GM19240 (cell line): ENCODE measurements at regions not wholly inside any gene's neighbourhood (a gene's known extent, or its start where the extent isn't known, plus 50 kb on each side); places are given as distances from the start of the nearest gene placed in this dataset.

Experiments
- DNase-seq: peaks from one replicate; pipeline ENCODE4 v3.0.0; 2011; ENCODE audit warnings: low spot score; ENCODE audit not compliant: insufficient read length

DNA sequence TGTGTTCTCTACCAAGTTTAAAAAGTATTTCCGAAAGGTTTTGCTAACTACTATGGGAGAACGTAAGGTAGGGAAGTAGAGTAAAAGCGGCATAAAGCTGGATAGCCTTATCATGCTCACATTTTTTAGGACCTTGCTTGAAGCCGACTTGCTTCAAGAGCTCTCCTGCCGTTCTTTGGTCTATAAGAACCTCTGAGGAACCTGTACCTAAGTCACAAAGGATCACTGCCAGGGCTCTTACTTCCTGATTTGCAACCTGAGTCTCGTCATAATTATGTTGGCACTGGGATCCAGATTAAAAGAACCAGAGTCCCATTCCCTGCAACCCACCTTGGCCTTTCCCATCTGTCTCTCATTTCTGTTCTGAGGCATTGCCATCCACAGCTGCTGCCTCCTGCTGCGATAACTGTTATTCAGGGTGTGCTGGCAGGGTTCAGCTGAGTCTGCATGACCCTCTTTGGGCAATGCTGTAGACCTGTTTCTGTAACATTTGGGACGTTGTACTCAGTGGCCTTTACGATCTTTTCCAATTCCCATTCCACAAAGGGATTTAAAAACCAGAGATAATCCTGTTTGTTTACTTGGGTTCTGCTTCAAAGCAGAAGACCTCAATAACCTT is 131.0 kb upstream of the UMPS start:
- no peak for DNase-seq

DNA sequence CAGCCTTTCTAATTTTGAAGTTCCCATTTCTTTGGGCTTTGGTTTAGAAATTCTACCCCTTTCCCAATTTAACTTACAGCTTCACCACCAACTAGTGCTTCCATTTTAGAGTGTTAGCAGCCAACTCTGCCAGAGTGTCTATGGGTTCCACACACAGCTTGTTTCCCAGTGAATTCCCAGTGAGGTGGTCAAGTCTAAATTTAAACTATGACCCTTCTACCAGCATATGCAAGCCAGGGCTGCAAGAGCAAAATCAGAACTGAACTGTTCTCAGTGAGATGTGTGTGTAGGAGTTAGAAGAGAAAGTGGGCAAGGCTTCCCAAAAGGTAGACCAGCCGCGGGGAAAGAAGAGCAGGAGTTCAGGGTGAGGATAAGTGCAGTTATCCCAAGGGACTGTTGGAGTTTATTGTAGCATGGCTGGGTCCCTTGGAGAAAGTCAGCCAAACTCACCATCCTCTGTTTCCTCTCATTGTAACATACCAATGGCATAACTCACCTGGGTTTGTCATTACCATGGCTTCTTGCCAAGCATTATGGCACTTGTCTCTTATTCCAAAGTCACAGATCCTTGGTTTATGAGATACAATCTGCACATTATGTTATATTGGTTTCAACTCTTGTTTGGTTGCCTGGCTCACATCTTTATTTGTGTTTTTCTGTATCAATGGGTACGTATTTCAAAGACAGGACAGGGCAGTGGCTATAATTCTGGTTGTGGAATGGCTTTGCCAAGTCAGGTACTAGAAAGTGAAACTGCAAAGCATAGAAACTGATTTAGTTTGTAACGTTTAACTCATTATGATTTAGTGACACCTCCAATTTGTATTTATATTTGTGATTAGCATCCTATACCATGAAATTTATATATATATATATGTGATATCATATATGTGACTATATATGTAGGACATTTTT is 130.2 kb upstream of the UMPS start:
- no peak for DNase-seq

DNA sequence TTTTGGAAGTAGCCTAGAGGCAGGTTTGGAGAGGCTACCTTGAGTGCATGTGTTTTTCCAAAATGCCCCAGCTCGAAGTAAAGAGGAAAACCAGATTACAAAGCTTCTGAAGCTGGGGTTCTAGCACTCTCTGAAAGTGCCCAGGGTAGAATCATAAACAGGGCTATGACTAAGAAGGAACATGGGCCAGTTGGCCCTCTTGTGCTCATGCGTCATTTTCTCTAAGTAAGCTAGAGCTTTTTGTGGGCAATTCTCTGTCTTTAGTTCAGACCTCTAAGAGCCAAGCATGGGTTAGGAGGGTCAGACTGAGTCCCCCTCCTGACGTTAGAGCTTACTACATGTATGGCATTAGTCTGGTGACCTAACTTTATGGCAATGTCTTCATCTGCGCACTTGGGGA is 129.5 kb upstream of the UMPS start:
- no peak for DNase-seq

DNA sequence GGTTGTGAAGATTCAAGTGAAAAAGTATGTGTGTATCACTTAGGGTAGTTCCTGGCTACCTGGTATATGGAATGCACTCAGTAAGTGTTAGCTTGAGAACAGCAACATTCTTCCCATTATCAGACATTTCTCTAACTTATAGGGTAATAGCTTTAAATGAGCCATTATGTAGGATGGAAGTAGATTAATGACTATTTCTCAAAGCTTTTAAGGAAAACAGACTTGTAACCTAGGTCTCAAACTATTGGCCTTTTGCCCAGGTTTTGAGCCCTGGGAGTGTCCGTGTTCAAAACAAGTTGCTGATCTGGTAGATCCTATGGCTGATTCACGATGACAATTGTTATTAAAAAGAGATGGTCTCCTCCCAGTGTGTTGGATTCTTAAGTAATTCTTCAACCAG is 129.1 kb upstream of the UMPS start:
- DNase-seq, result no peak

DNA sequence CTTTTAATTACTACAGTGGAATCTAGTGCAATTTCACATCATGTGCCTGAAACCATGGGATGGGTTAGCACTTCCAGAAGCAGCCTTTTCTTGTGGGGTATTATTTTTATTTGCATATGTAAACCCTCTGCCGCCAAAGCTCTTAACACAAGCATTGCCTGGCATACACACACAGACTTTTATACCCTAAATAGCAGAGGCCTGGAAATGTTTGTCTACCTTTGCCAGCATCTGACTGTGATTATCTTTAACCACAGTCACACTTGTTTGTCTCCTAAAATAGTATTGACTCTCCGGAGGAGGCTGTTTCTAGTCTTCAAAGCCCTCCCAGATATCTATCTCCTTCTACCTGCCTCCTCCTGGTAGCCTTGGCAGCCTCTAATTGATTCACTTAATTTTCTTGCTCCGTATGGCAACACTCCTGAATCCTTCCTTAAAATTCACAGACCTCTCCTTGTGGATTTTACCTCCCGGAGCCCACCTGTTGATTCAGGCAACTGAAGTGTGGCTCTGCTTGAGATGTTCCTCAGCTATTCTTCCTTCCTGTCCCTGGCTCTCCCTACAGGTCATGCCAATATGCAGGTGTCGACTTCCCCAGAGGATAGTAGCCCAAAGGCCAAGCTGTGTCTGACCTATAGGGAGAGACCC is 127.1 kb upstream of the UMPS start:
- no peak for DNase-seq

DNA sequence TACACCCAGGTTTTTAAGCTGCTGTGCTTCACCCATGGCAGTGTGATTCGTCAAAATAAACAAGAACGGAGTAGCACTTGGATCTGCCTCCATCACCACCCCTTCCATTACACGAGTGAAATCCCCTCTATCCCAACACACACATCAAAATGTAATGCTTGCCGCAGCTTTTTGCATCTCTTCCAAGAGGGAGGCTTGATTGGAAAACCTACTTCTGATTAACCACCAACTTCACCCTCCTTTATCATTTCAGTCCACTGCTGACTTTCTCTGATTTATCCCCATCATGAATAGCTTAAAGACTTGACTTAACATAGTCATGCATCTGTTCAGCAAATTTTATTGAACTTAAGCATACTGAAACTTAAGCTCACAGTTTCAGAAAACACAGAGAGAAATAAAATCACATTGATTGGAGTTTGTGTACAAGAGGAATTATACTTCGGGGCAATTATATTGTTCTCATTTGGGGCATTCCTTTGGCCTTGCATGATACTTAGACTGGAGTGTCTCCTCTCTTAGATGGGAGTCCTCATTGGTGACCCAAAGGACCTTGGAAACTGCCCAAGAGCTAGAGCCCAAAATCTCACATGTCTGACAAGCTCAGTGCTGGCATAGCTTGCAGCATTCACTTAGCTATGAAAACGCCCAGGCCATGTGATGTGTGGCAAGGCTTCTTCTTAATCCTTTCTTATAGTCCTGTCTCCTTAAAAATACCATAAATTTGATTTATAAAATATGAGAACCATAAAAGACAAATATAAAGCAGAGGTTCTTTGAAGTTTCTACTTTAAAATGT is 124.3 kb upstream of the UMPS start:
- DNase-seq, result no peak

DNA sequence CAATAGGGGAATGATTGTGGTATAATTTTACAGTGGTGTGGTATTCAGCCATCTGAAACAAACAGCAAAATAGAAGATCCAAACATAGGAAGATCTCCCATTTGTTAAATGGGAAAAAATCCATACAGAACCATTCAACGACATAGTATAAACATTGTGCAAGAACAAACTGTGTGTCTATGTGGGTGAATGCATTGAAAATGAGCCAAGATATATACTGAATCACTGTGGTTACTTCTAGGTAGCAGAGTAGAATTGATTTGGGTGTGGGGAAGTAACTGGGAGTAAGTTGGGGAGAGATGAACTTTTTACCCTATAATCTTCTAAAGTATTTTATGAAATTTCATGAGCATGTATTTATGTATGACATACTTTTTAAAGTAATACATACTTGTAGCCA is 123.1 kb upstream of the UMPS start:
- no peak for DNase-seq

DNA sequence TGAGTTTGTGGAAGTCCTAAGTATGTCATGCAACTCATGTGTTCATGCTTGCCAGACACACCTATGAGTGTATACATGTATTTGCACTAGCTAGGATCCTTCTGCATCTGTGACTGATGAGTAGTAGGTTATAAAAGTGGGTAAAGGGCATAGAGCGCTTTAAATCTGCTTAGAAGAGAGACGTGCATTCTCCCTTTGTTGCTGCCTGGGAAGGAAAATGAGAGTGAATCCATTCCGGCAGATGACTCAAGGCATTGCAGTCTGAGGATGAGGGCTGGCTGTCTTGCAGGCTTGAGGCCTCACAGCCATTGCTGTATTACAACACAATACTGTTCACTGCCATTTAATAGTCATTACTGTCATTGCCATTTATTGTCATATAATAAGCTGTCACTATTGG is 120.8 kb upstream of the UMPS start:
- DNase-seq, result no peak

DNA sequence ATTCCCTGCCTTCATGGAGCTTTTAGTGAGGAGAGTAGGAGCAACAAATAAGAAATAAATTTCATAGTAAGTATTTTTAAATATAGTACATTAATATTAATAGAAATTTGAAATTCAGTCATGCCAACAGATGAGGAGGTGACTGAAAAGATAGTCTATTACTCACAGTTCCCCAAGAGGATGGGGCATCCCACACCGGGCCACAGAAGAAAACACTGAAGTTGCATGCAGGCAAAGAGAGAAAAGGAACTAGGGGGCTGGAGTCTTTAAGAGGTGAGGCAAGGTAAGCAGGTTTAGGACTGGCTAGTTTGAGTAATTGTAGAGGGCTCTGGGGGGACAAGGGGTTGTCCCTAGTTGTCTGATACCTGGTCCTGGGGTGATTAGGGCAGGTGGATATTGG is 120.1 kb upstream of the UMPS start:
- DNase-seq, result no peak

DNA sequence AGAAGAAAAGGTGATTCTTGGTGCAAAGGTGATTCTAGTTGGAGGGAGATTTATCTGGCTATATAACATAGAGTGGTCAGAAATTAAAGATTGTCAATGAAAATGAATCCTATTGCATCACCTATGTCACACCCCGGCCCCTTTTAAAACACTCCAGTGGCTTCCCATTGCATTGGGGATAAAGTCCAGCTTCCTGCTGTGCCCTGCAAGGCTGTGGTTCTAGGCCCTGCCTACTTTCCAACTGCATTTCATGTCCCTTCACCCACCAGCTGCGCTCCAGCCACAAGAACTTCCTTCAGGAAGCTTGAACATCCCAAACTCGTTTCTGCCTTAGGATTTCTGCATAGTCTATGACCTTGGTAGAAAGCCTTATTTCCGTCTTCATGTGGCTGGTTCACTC is 118.7 kb upstream of the UMPS start:
- no peak for DNase-seq

DNA sequence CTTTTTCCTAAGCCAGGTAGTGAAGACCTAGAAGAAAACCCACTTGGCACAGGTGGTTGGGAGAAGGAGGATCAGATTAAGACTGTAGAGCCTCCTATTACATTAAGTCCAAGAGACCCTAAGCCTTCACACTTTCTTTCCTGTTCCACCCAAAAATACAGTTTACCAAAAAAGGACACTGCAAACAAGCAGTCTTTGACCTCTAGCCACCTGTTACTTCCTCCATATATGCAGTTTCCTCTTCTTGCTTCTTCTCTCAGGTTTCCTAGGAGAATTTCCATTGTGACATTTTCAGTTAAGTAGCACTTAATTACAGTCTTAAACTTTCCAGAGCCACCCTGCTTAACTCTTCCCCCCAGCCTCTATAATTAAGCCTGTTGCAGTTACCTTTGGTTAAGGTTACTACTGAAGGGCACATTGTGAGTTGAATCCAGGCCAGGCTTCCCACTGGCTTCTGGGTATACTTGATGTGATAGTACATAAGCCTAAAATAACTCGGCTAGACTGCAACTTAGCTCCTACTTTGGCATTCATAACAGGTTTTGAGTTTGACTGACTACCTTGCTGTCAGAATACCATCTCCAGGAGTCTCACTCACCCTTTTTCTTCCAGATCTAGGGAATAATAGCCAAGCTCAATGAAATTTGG is 114.2 kb upstream of the UMPS start:
- DNase-seq, result no peak

DNA sequence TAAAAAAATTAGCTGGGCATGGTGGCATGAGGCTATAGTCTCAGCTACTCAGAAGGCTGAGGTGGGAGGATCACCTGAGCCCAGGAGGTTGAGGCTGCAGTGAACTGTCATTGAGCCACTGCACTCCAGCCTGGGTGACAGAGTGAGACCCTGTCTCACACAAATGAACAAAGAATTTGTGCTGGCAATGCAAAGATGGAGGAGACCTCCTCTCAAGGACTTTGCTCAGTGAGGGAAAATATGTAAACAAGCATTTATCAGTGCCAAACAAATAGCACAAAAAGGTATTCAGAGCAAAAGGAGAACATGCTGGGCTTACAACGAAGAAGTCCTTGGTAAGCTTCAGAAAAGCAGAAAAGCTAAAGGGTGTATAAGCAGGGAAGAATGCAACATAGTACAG is 113.1 kb upstream of the UMPS start:
- DNase-seq, result no peak

DNA sequence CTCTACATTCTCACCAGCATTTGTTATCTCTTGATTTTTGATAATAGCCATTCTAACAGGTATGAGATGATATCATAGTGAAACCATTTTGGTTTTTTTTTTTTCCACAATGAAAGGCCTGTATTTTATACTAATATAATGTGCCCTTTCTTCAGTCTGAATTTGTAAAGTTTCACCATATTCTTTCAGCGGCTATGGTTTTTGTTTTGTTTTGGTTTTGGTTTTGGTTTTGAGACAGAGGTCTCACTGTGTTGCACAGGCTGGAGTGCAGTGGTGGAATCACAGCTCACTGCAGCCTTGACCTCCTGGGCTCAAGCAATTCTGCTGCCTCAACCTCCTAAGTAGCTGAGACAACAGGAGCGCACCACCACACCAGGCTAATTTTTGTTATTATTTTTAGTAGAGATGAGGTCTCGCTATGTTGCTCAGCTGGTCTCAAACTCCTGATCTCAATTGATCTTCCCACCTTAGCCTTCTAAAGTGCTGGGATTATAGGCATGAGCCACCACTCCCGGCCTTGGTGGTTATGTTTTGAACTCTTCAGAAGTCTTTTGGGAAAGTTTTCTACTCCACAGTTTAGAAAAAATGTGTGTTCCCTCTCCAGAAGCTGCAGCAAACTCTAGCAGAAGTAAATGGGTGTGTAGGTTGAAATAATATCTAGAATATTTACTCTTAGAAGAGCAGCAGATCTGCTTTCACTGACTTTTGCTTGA is 110.2 kb upstream of the UMPS start:
- DNase-seq, result no peak

DNA sequence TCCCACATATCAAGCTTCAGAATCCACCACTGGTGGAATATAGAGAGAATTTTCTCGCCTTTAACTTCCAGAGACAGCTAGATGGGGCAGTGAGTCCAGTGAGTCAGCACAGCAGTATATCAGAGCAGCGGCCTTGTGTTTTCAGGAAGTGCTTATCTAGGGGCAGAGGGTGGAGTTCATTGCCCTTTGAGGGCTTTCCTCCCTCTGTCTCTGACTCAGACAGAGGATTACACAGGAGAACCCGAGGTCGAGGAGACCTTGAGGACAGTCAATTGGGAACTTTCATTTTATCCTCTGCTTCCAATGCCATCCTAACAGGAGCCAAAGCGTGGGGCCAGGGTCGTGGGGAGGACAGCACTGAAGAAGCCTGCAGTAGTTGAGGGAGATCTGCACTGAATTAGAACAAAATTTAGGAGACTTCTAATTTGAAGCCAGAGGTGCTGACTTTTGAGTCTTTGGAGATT is 109.6 kb upstream of the UMPS start:
- DNase-seq, result no peak

DNA sequence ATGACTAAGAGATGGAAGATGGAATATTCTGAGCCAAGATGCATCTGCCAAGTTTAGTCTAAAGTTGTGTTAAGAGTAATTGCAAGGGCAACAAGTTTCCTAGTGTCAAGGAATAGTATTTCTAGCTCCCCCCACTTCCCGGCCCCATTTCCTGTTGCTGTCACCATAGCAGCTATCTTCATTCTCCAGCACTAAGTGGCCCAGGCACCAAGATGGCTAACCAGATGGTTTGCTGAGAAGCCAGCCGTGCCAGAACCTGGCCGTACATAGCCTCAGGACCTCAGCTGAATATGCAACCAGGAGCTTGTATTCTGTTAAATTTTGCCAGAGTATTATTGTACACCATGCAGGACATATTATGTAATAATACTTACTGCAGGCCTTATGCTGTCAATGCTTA is 108.8 kb upstream of the UMPS start:
- no peak for DNase-seq

DNA sequence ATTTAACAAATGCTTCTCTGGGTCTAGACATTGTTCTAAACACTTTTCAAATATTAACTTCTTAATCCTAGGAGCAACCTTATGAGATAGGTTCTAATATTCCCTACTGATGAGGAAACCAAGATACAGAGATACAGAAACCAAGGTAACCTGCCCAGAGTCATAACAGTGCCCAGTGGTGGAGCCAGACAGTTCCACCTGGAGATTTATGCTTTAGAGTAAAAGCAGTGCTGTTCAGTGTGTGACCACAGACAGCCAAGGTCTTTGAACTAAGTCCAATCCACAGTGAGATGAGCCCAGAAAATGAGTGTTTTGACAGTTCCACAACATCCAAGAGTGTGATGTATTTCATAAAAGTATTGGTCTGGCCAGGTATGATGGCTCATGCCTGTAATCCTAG is 105.2 kb upstream of the UMPS start:
- DNase-seq, result no peak

DNA sequence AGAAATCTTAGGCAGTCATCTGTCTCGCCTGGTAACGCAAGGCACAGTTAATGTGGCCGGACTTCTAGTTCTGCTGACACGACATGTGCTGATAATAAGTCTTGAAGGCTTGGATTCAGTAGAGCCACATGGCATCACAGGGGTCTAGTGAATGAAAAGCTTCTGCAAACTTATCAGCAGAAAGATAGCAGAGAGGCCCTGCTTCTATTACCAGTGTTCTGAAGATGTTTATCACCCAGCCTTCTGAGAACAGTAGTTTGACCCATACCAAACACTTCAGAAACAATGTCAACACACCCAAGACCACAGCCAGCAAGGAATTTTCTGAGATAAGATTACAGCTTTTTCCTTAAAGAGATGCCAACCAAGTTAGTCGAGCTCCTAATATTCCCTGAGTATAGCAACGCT is 102.7 kb upstream of the UMPS start:
- DNase-seq, result no peak

DNA sequence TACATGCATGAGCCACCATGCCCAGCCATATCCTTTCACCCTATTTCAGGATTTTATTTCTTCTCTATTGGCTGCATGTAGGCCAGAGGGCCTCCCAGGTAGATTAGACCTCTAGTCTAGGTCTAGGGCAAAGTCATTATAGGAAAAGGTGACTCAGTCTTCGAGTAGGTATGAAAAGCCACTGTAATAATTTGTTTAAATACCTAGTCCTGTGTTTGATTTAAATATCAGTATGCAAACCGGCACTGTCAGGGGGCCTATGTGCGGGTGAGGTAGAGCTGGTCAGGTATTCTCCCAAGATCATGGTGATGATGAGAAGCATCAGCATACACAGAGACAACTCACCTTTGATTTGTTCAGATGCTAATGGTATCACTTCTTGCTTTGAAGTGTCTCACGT is 101.4 kb upstream of the UMPS start:
- no peak for DNase-seq

DNA sequence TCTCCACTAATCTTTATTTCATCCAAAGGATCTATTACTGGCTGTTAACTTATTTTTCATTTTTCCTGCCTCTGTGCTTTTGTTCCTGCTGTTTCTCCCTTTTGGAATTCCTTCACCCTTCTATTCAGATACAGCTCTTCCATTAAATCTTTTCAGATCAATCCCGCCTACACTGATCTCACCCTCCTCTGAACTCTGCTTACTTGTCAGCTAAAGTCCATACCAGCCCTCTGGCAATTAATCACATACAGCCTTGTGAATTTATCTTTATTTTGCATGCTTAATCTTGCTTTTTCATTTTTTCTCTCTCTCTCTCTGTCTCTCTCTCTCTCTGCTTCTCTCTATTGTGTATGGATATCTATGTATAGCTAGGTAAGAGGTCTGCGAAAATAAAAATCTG is 100.8 kb upstream of the UMPS start:
- DNase-seq, result no peak

DNA sequence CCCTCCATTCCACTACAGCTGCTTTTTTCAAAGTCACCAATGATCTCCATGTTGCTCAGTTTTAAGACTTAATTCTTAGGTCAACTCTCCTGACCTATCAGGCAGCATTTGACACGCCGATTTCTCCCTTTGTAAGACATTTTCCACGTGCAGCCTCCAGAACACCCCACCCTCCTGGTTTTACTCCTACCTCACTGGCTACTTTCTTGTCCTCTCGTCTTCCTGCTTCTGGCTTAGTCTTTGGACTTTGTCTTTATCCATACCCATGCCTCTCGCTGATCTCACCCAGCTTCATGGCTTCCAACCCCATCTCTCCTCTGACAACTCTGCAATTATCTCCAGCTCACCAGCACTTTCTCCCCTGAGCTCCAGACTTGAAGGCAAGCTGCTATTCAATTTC is 99.3 kb upstream of the UMPS start:
- no peak for DNase-seq

DNA sequence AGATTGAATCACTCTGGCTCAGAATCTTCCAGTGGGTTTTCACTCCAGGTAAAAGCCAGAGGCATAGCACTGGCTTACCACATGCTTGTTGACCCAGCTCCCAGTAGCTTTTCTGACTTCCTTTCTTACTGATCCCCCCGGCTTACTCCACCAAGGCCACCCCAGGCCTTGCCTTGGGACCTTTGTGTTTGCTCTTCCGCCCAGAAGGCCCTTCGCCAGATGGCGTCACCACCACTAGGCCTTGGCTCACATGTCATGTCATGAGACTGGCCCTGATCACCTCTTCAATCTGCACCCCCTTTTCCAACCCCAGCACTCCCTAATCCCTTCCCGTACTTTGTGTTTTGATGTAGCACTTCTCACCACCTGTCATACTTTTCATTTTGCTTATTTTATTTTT is 98.5 kb upstream of the UMPS start:
- DNase-seq, result no peak
